Astrocyte (in vitro differentiated cells and primary cell): ENCODE measurements at regions not wholly inside any gene's neighbourhood (a gene's known extent, or its start where the extent isn't known, plus 50 kb on each side); places are given as distances from the start of the nearest gene placed in this dataset.

Source experiments
- CTCF ChIP-seq: IDR thresholded peaks from 2 replicates; pipeline ENCODE4 v1.5.1; 2011; ENCODE audit warnings: low read depth, mild to moderate bottlenecking, inconsistent platforms, low read length, moderate library complexity; ENCODE audit not compliant: insufficient read depth
- EZH2 ChIP-seq: IDR thresholded peaks from 2 replicates; pipeline ENCODE4 v1.6.1; 2012; ENCODE audit warnings: mild to moderate bottlenecking, low read length, inconsistent platforms; ENCODE audit not compliant: insufficient read depth

GRCh38 chr5:163953901-163954300 lies 448.5 kb downstream of the MAT2B start:
- TF ChIP-seq EZH2 (no peak), CTCF (no peak)
